ENCODE measurements at regions not wholly inside any gene's neighbourhood (a gene's known extent, or its start where the extent isn't known, plus 50 kb on each side); places are given as distances from the start of the nearest gene placed in this dataset.

DNA sequence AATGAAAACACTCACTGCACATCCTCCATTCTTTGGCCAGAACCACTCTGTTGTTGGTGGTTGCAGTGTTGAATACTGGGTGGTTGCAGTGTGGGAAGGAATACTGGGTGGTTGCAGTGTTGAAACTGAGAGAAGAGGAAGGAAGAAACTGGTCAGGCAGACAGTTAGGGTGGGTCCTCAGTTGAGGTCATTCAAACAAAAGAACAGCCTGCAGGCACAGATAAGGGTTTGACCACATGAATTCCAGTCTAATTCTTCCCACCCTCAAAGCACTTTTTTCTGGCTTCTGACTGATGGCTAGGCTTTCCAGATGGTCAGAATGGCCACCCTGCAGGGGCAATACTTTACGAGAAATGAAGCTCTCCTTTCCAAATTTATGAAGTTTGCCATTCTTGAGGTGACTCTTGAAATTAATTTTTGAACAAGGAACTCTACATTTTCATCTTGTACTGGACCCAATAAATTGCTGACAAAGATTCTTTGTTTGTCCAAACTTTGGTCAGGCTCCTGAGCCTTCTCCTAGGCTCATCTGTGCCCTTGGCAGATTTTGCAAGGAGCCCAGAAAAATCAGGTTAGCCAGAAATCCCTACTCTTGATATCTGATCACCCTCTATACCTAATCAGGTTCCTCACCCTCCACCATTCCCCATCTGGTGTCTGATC lies 596.6 kb upstream of the CDH5 start (continued):
- TF ChIP-seq CHD2 (IDR thresholded peaks at IDR 0.05; ENCODE audit: low read length) (no peak), JUND (IDR thresholded peaks at IDR 0.05; ENCODE audit: low read length) (no peak)

Measured in H1 (cell line).